AG04449 (cell line): ENCODE measurements at regions not wholly inside any gene's neighbourhood (a gene's known extent, or its start where the extent isn't known, plus 50 kb on each side); places are given as distances from the start of the nearest gene placed in this dataset.

Experiments used
- CTCF ChIA-PET: fragments of 350-600 bp; formaldehyde crosslinking; extraction: SDS; loops from one replicate; lab custom pipeline; 2021; ENCODE audit warnings: antibody characterized with exemption; lab: Yijun Ruan, JAX
- POLR2A ChIA-PET: fragments of 400-600, 350-600 bp; formaldehyde crosslinking; extraction: SDS; loops from one replicate; lab custom pipeline; 2020; ENCODE audit warnings: antibody characterized with exemption, inconsistent platforms; lab: Yijun Ruan, JAX
- DNase-seq: peaks from one replicate; pipeline ENCODE4 v3.0.0-alpha.2; 2010; ENCODE audit warnings: low read depth, low spot score
- H3K4me3 ChIP-seq: 2 replicates; pipeline ENCODE4 v1.5.1; 2011; ENCODE audit warnings: low read depth, mild to moderate bottlenecking, control low read depth, low read length
- CTCF ChIP-seq: IDR thresholded peaks from one replicate; pipeline ENCODE4 v1.5.1; 2011; ENCODE audit warnings: mild to moderate bottlenecking, moderate library complexity, low read length, control low read depth, inconsistent platforms; ENCODE audit not compliant: insufficient read depth; ENCODE audit errors: missing control alignments

- CTCF ChIA-PET, result interaction anchor here (1.4 kb wide), 1 partner anchor 346 kb away, joined by 3 read pairs; no protein-coding TSS in a partner anchor
- no peak for DNase-seq
- POLR2A ChIA-PET, result no interaction called here
- H3K4me3 ChIP-seq, result no peak overlapping the region
- no peak for TF ChIP-seq CTCF
Observed at GRCh38 chr10:44035474-44036197, 349.3 kb downstream of the CXCL12 start.

- no peak overlapping the region for H3K4me3 ChIP-seq
- CTCF ChIA-PET, result interaction anchor here (1.4 kb wide), 1 partner anchor 345 kb away, joined by 3 read pairs; no protein-coding TSS in a partner anchor
- POLR2A ChIA-PET, result no interaction called here
- TF ChIP-seq CTCF, result no peak
- DNase-seq, result no peak
Observed at GRCh38 chr10:44034946-44035345, 350.0 kb downstream of the CXCL12 start.

GRCh38 chr10:44033008-44033407 lies 351.9 kb downstream of the CXCL12 start:
- POLR2A ChIA-PET, result no interaction called here
- no peak for TF ChIP-seq CTCF
- H3K4me3 ChIP-seq, result no peak overlapping the region
- peak; percentile 58 for DNase-seq
- CTCF ChIA-PET, result no interaction called here

- ChIA-PET CTCF (interaction anchor here (1.5 kb wide), 1 partner anchor 342 kb away, joined by 5 read pairs; no protein-coding TSS in a partner anchor), POLR2A (no interaction called here)
- no peak for DNase-seq
- TF ChIP-seq CTCF, result no peak
- H3K4me3 ChIP-seq, result no peak overlapping the region
Observed at GRCh38 chr10:44032216-44032615, 352.7 kb downstream of the CXCL12 start.

GRCh38 chr10:44030738-44031137 lies 354.2 kb downstream of the CXCL12 start:
- no peak for DNase-seq
- ChIA-PET POLR2A (no interaction called here), CTCF (interaction anchor here (1.5 kb wide), 1 partner anchor 340 kb away, joined by 5 read pairs; no protein-coding TSS in a partner anchor)
- no peak overlapping the region for H3K4me3 ChIP-seq
- no peak for TF ChIP-seq CTCF

GRCh38 chr10:44030132-44030531 lies 354.8 kb downstream of the CXCL12 start:
- TF ChIP-seq CTCF, result no peak
- ChIA-PET CTCF (no interaction called here), POLR2A (no interaction called here)
- no peak for DNase-seq
- H3K4me3 ChIP-seq, result no peak overlapping the region
